Gastroesophageal sphincter (tissue), 4 donors: ENCODE measurements at regions not wholly inside any gene's neighbourhood (a gene's known extent, or its start where the extent isn't known, plus 50 kb on each side); places are given as distances from the start of the nearest gene placed in this dataset.

ENCODE experiments used
- ATAC-seq: fragments of 150-250 bp; one replicate; pipeline ENCODE4 v1.9.1; 2016; ENCODE audit warnings: mild to moderate bottlenecking, moderate library complexity
- H3K27ac ChIP-seq, 4 donors: fragments of 200-600 bp; sonication (generic) in 3 of 4; 1 replicate in 3 of 4; 2 replicates in 1 of 4; pipeline ENCODE4 v1.5.1; 2016 to 2019
- H3K27me3 ChIP-seq: fragments of 200-600 bp; sonication (generic); one replicate; pipeline ENCODE4 v1.5.1; 2019
- H3K36me3 ChIP-seq, 2 donors: fragments of 200-600 bp; sonication (generic); one replicate each; pipeline ENCODE4 v1.5.1; 2019; ENCODE audit warnings: control low read depth in 1 of 2
- H3K4me1 ChIP-seq, 3 donors: fragments of 200-600 bp; sonication (generic); 1 replicate in 2 of 3; 2 replicates in 1 of 3; pipeline ENCODE4 v1.5.1; 2016 to 2019; ENCODE audit warnings: control low read depth in 2 of 3
- H3K4me3 ChIP-seq, 2 donors: fragments of 200-600 bp; sonication (generic); one replicate each; pipeline ENCODE4 v1.5.1; 2019; ENCODE audit warnings: mild to moderate bottlenecking in 1 of 2, moderate library complexity in 1 of 2
- H3K9me3 ChIP-seq, 3 donors: fragments of 200-600 bp; sonication (generic); one replicate each; pipeline ENCODE4 v1.5.1; 2017 to 2019; ENCODE audit warnings: control low read depth in 2 of 3
- CTCF ChIP-seq, 4 experiments: fragments of 200-600 bp in 2 of 4; fragments of 450-650 bp in 2 of 4; sonication (generic) in 1 of 4; IDR thresholded peaks; one replicate each; pipeline ENCODE4 v1.5.1; 2017 to 2019; ENCODE audit warnings: antibody characterized with exemption in 4 of 4, mild to moderate bottlenecking in 2 of 4, moderate library complexity in 2 of 4
- EP300 ChIP-seq: sonication (generic); formaldehyde crosslinking; IDR thresholded peaks from one replicate; pipeline ENCODE4 v1.6.1; 2017; ENCODE audit warnings: antibody characterized with exemption, mild to moderate bottlenecking
- POLR2A ChIP-seq, 2 donors: fragments of 450-650 bp; IDR thresholded peaks; one replicate each; pipeline ENCODE4 v1.6.1; 2017; ENCODE audit warnings: antibody characterized with exemption in 2 of 2, mild to moderate bottlenecking in 2 of 2, moderate library complexity in 1 of 2
- POLR2AphosphoS5 ChIP-seq: sonication (generic); formaldehyde crosslinking; IDR thresholded peaks from one replicate; pipeline ENCODE4 v1.6.1; 2017; ENCODE audit warnings: antibody characterized with exemption
- WGBS, 2 donors: methylation state at CpG; one replicate each; pipeline ENCODE4 v1.1.5; 2018; ENCODE audit warnings: low coverage in 1 of 2; 5-methylcytosine and 5-hydroxymethylcytosine counted together

- WGBS, 2 donors, result 33 to 45% methylated on average over 6 of the region's 6 CpGs
- H3K36me3 ChIP-seq, result no peaks in the 10 kb centered on the region
- no peaks in the 10 kb centered on the region for H3K27me3 ChIP-seq
- no peak overlapping the region for H3K4me3 ChIP-seq
- no peaks in the 10 kb centered on the region for H3K4me1 ChIP-seq
- H3K27ac ChIP-seq, result no peak overlapping the region
- TF ChIP-seq CTCF (IDR thresholded peaks at IDR 0.05) (no peak), POLR2A (IDR thresholded peaks at IDR 0.05) (no peak), POLR2AphosphoS5 (no peak)
- H3K9me3 ChIP-seq, result no peaks in the 10 kb centered on the region
- ATAC-seq, result no peak
These were observed 847.3 kb upstream of the SOX11 start for GRCh38 chr2:4844881-4845280.

GRCh38 chr2:4862031-4862430, 830.2 kb upstream of the SOX11 start:
- Histone ChIP-seq H3K4me1 (no peaks in the 10 kb centered on the region), H3K9me3 (no peaks in the 10 kb centered on the region), H3K27me3 (no peaks in the 10 kb centered on the region), H3K4me3 (no peak overlapping the region), H3K36me3 (no peaks in the 10 kb centered on the region), H3K27ac (no peak overlapping the region)
- TF ChIP-seq POLR2AphosphoS5, result no peak
- TF ChIP-seq CTCF (IDR thresholded peaks at IDR 0.05), result no peak
- TF ChIP-seq EP300, result no peak
- TF ChIP-seq POLR2A (IDR thresholded peaks at IDR 0.05), result no peak
- 70 to 88% methylated on average over 1 to 3 of the region's 3 CpGs for whole genome bisulfite sequencing, 2 donors
- no peak for ATAC-seq

DNA sequence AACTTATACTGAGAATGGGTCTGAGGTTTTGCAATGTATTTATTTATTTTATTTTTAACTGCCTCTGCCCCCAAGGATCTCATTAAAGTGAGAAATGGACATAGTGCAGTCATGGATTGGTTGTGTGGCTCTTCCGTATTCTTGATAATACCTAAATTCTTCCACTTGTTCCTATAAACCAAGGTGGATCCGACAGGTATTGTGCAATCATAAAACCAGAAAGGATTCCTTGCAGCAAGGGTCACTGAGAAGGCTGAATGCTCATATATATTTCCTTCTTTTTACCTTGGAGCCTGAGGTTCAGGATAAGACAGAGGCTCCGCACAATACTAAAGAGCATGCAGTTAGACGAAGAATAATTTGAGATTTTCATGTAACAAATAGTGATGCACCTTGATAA, 826.0 kb upstream of the SOX11 start:
- no peak for ATAC-seq
- Histone ChIP-seq H3K4me1 (no peaks in the 10 kb centered on the region), H3K27me3 (no peaks in the 10 kb centered on the region), H3K27ac (no peak overlapping the region), H3K4me3 (no peak overlapping the region), H3K9me3 (no peaks in the 10 kb centered on the region), H3K36me3 (no peaks in the 10 kb centered on the region)
- WGBS, 2 donors, result 96 to 100% methylated on average over 2 to 4 of the region's 4 CpGs
- TF ChIP-seq CTCF (IDR thresholded peaks at IDR 0.05), result no peak
- no peak for TF ChIP-seq POLR2A (IDR thresholded peaks at IDR 0.05)
- no peak for TF ChIP-seq POLR2AphosphoS5
- TF ChIP-seq EP300, result no peak

DNA sequence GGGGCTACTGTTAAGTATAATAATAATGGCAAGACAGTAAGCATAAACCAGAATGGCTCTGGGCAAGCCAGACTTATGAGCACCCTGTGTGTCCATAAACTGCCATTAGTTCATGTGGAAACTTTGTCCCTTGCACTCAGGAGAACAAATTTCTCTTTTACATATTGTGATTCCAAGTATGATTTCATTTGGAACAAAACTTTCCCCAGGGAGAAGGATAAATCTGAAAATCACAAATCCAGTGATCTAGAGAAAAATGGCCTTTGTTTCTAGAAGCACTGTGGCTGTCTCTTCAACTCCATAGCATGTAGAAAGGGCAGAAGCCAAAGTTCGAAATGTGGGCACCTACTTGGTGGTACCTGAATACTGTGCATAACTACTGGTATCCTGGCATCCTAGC, 823.7 kb upstream of the SOX11 start:
- no peaks in the 10 kb centered on the region for H3K36me3 ChIP-seq
- H3K27me3 ChIP-seq, result no peaks in the 10 kb centered on the region
- WGBS, 2 donors, result 90 to 100% methylated on average over 1 of the region's 1 CpG
- no peak overlapping the region for H3K4me3 ChIP-seq
- ATAC-seq, result no peak
- TF ChIP-seq CTCF (IDR thresholded peaks at IDR 0.05) (no peak), POLR2A (IDR thresholded peaks at IDR 0.05) (no peak), EP300 (no peak), POLR2AphosphoS5 (no peak)
- H3K27ac ChIP-seq, result no peak overlapping the region
- H3K9me3 ChIP-seq, result no peaks in the 10 kb centered on the region
- H3K4me1 ChIP-seq, result no peaks in the 10 kb centered on the region

DNA sequence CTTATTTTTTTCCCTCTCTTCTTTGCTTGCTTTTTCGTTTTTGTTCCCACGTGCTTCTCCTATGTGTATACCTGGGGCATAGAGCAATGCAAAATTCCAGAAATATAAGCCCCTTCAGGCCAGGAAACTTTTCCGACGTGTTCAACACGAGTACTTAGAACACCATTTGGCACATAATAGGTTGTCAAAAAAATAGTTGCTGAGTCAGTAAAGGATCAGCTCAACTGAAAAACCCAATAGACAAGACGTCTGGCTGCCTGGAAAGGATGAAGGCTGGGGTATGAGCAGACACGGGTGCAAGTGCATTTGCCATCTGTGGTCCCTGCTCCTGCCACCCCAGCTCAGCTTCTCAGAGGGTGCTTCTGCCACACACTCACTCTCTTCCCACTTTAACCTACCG, 823.0 kb upstream of the SOX11 start:
- 76 to 82% methylated on average over 5 to 8 of the region's 8 CpGs for WGBS, 2 donors
- Histone ChIP-seq H3K4me3 (no peak overlapping the region), H3K27me3 (no peaks in the 10 kb centered on the region), H3K27ac (no peak overlapping the region), H3K36me3 (no peaks in the 10 kb centered on the region), H3K9me3 (no peaks in the 10 kb centered on the region), H3K4me1 (no peaks in the 10 kb centered on the region)
- TF ChIP-seq POLR2AphosphoS5 (no peak), POLR2A (IDR thresholded peaks at IDR 0.05) (no peak), EP300 (no peak), CTCF (IDR thresholded peaks at IDR 0.05) (no peak)
- ATAC-seq, result no peak
